GM12891 (cell line): ENCODE measurements at regions not wholly inside any gene's neighbourhood (a gene's known extent, or its start where the extent isn't known, plus 50 kb on each side); places are given as distances from the start of the nearest gene placed in this dataset.

ENCODE experiments used
- DNase-seq: peaks from one replicate; pipeline ENCODE4 v3.0.0; 2011; ENCODE audit warnings: low spot score; ENCODE audit not compliant: insufficient read length
- FAIRE-seq: peaks from 2 replicates; lab custom pipeline; 2011; peaks lifted over from hg19 to GRCh38; lab: Jason Lieb, UNC
- PAX5 ChIP-seq: IDR thresholded peaks from 2 replicates; pipeline ENCODE4 v1.6.1; 2011; ENCODE audit warnings: low read length, moderate library complexity, mild to moderate bottlenecking; ENCODE audit not compliant: insufficient read depth, severe bottlenecking
- POLR2A ChIP-seq: IDR thresholded peaks from 2 replicates; pipeline ENCODE4 v1.6.1; 2011; ENCODE audit warnings: low read depth, low read length, control low read depth
- POLR2AphosphoS5 ChIP-seq: IDR thresholded peaks from 2 replicates; pipeline ENCODE4 v1.6.1; 2011; ENCODE audit warnings: low read depth, low read length, control low read depth
- POU2F2 ChIP-seq: IDR thresholded peaks from 2 replicates; pipeline ENCODE4 v1.6.1; 2011; ENCODE audit warnings: low read depth, mild to moderate bottlenecking, control low read depth, low read length, moderate library complexity
- SPI1 ChIP-seq: IDR thresholded peaks from 2 replicates; pipeline ENCODE4 v1.6.1; 2011; ENCODE audit warnings: low read depth, low read length, control low read depth
- TAF1 ChIP-seq: IDR thresholded peaks from 2 replicates; pipeline ENCODE4 v1.6.1; 2011; ENCODE audit warnings: low read depth, low read length, control low read depth

- DNase-seq (no peak), FAIRE-seq (no peak)
- TF ChIP-seq TAF1 (no peak), PAX5 (no peak), POLR2AphosphoS5 (no peak), SPI1 (no peak)
Observed at GRCh38 chr18:23400918-23401317, 52.2 kb upstream of the RIOK3 start.

GRCh38 chr18:23401400-23402347 is 51.4 kb upstream of the RIOK3 start:
- DNase-seq (no peak), FAIRE-seq (no peak)
- TF ChIP-seq POLR2A (no peak), PAX5 (no peak), TAF1 (no peak), POU2F2 (no peak), POLR2AphosphoS5 (no peak), SPI1 (no peak)
